H9 (cell line): ENCODE measurements at regions not wholly inside any gene's neighbourhood (a gene's known extent, or its start where the extent isn't known, plus 50 kb on each side); places are given as distances from the start of the nearest gene placed in this dataset.
A peak's percentile ranks its signal among the peaks of the same experiment; 100 is the strongest.

ENCODE experiments used
- DNase-seq: peaks from one replicate; pipeline ENCODE4 v3.0.0-alpha.2; 2017
- H2AFZ ChIP-seq: one replicate; pipeline ENCODE4 v1.6.1; 2013; ENCODE audit warnings: mild to moderate bottlenecking, low read length, control low read depth, moderate library complexity
- H2AK5ac ChIP-seq: 2 replicates; pipeline ENCODE4 v1.6.1; 2013; ENCODE audit warnings: low read length, control low read depth, mixed read lengths; ENCODE audit not compliant: insufficient read length
- H2BK120ac ChIP-seq: one replicate; pipeline ENCODE4 v1.6.1; 2013; ENCODE audit warnings: low read depth, mild to moderate bottlenecking, low read length, control low read depth, inconsistent platforms; ENCODE audit not compliant: poor library complexity, severe bottlenecking
- H2BK12ac ChIP-seq: 2 replicates; pipeline ENCODE4 v1.6.1; 2013; ENCODE audit warnings: low read length, control low read depth, mixed read lengths, low read depth; ENCODE audit not compliant: insufficient read length
- H2BK15ac ChIP-seq: 2 replicates; pipeline ENCODE4 v1.6.1; 2013; ENCODE audit warnings: low read depth, low read length, control low read depth
- H2BK20ac ChIP-seq: one replicate; pipeline ENCODE4 v1.6.1; 2013; ENCODE audit warnings: low read depth, mild to moderate bottlenecking, low read length, control low read depth, inconsistent platforms; ENCODE audit not compliant: poor library complexity, severe bottlenecking
- H2BK5ac ChIP-seq: 2 replicates; pipeline ENCODE4 v1.6.1; 2013; ENCODE audit warnings: low read length, control low read depth, mixed read lengths; ENCODE audit not compliant: insufficient read length
- H3K14ac ChIP-seq: 2 replicates; pipeline ENCODE4 v1.6.1; 2013; ENCODE audit warnings: low read length, control low read depth; ENCODE audit not compliant: insufficient read depth
- H3K18ac ChIP-seq: 2 replicates; pipeline ENCODE4 v1.6.1; 2013; ENCODE audit warnings: low read depth, mild to moderate bottlenecking, mixed read lengths, low read length, control low read depth; ENCODE audit not compliant: insufficient read length
- H3K23ac ChIP-seq: 2 replicates; pipeline ENCODE4 v1.6.1; 2013; ENCODE audit warnings: low read length, control low read depth, mixed read lengths, low read depth; ENCODE audit not compliant: insufficient read length
- H3K23me2 ChIP-seq: 2 replicates; pipeline ENCODE4 v1.6.1; 2013; ENCODE audit warnings: low read depth, mild to moderate bottlenecking, mixed read lengths, low read length, control low read depth; ENCODE audit not compliant: insufficient read length, poor library complexity, severe bottlenecking
- H3K27ac ChIP-seq: 2 replicates; pipeline ENCODE4 v1.5.1; 2013; ENCODE audit warnings: low read length, control low read depth, mixed read lengths, low read depth; ENCODE audit not compliant: insufficient read length
- H3K27me3 ChIP-seq: 2 replicates; pipeline ENCODE4 v1.6.1; 2013; ENCODE audit warnings: low read length, control low read depth, inconsistent platforms; ENCODE audit not compliant: insufficient read depth
- H3K4ac ChIP-seq: 2 replicates; pipeline ENCODE4 v1.6.1; 2013; ENCODE audit warnings: low read depth, mild to moderate bottlenecking, control low read depth, inconsistent platforms, low read length, moderate library complexity
- H3K4me1 ChIP-seq: 2 replicates; pipeline ENCODE4 v1.6.1; 2013; ENCODE audit warnings: low read length, control low read depth, inconsistent platforms; ENCODE audit not compliant: insufficient read depth
- H3K4me2 ChIP-seq: 2 replicates; pipeline ENCODE4 v1.6.1; 2013; ENCODE audit warnings: low read length, control low read depth, mixed read lengths; ENCODE audit not compliant: insufficient read length, insufficient read depth
- H3K56ac ChIP-seq: 2 replicates; pipeline ENCODE4 v1.6.1; 2013; ENCODE audit warnings: low read depth, mild to moderate bottlenecking, mixed read lengths, low read length, control low read depth; ENCODE audit not compliant: insufficient read length
- H3K79me1 ChIP-seq: 2 replicates; pipeline ENCODE4 v1.6.1; 2013; ENCODE audit warnings: low read depth, mild to moderate bottlenecking, moderate library complexity, low read length, control low read depth, inconsistent platforms; ENCODE audit not compliant: insufficient read depth, poor library complexity, severe bottlenecking
- H3K79me2 ChIP-seq: 2 replicates; pipeline ENCODE4 v1.6.1; 2013; ENCODE audit warnings: low read length, control low read depth, inconsistent platforms; ENCODE audit not compliant: insufficient read depth
- H3K9ac ChIP-seq: 2 replicates; pipeline ENCODE4 v1.6.1; 2013; ENCODE audit warnings: low read length, control low read depth, mixed read lengths; ENCODE audit not compliant: insufficient read length; ENCODE audit errors: extremely low read depth
- H3K9me3 ChIP-seq: one replicate; pipeline ENCODE4 v1.6.1; 2013; ENCODE audit warnings: low read depth, low read length, inconsistent platforms; ENCODE audit not compliant: control insufficient read depth
- H3T11ph ChIP-seq: one replicate; pipeline ENCODE4 v1.6.1; 2013; ENCODE audit warnings: mild to moderate bottlenecking, low read length, control low read depth, inconsistent platforms
- H4K20me1 ChIP-seq: one replicate; pipeline ENCODE4 v1.6.1; 2013; ENCODE audit not compliant: control insufficient read depth, insufficient read length, insufficient read depth
- H4K5ac ChIP-seq: 2 replicates; pipeline ENCODE4 v1.6.1; 2013; ENCODE audit warnings: low read depth, mild to moderate bottlenecking, mixed read lengths, low read length, control low read depth; ENCODE audit not compliant: insufficient read length
- H4K8ac ChIP-seq: replicated peaks from 2 replicates; pipeline ENCODE4 v1.6.1; 2013; ENCODE audit warnings: low read length, control low read depth, mixed read lengths, low read depth; ENCODE audit not compliant: insufficient read length
- H4K91ac ChIP-seq: 2 replicates; pipeline ENCODE4 v1.6.1; 2013; ENCODE audit warnings: low read depth, mild to moderate bottlenecking, moderate library complexity, mixed read lengths, low read length, control low read depth; ENCODE audit not compliant: insufficient read length
- H3K27ac Mint-ChIP-seq, 3 experiments: 2 replicates in 2 of 3; 3 replicates in 1 of 3; pipeline ENCODE4 v1.8.0; 2020 to 2021; ENCODE audit warnings: mixed read lengths in 3 of 3, mild to moderate bottlenecking in 1 of 3, moderate library complexity in 1 of 3
- H3K27me3 Mint-ChIP-seq: 2 replicates; pipeline ENCODE4 v1.8.0; 2021; ENCODE audit warnings: low read depth, mild to moderate bottlenecking, moderate library complexity, mixed read lengths
- H3K36me3 Mint-ChIP-seq, 3 experiments: 2 replicates in 2 of 3; 3 replicates in 1 of 3; pipeline ENCODE4 v1.8.0; 2020 to 2021; ENCODE audit warnings: low read depth in 3 of 3, mixed read lengths in 3 of 3; ENCODE audit not compliant: insufficient read depth in 1 of 3
- H3K4me1 Mint-ChIP-seq, 2 experiments: 2 replicates each; pipeline ENCODE4 v1.8.0; 2020; ENCODE audit warnings: mixed read lengths in 2 of 2
- H3K4me3 Mint-ChIP-seq, 2 experiments: 2 replicates in 1 of 2; 3 replicates in 1 of 2; pipeline ENCODE4 v1.8.0; 2020 to 2021; ENCODE audit warnings: mild to moderate bottlenecking in 2 of 2, mixed read lengths in 2 of 2, moderate library complexity in 1 of 2
- H3K9me3 Mint-ChIP-seq, 2 experiments: 2 replicates in 1 of 2; 3 replicates in 1 of 2; pipeline ENCODE4 v1.8.0; 2020; ENCODE audit warnings: mild to moderate bottlenecking in 2 of 2, mixed read lengths in 2 of 2, moderate library complexity in 1 of 2
- WGBS: extraction: QIAGEN DNeasy Blood & Tissue Kit; methylation state at CpG from one replicate; pipeline ENCODE4 v1.1.7; 2013; ENCODE audit warnings: missing lambda C conversion rate, low lambda C conversion rate, mixed read lengths; ENCODE audit not compliant: insufficient read length; ENCODE audit errors: extremely low coverage; 5-methylcytosine and 5-hydroxymethylcytosine counted together
- TF ChIP-seq, protein P1 (sequence below): fragments of 200-600 bp; sonication (generic); conservative IDR thresholded peaks from 3 replicates; pipeline ENCODE4 v1.8.0; 2021; ENCODE audit warnings: antibody characterized with exemption, mild to moderate bottlenecking

DNA sequence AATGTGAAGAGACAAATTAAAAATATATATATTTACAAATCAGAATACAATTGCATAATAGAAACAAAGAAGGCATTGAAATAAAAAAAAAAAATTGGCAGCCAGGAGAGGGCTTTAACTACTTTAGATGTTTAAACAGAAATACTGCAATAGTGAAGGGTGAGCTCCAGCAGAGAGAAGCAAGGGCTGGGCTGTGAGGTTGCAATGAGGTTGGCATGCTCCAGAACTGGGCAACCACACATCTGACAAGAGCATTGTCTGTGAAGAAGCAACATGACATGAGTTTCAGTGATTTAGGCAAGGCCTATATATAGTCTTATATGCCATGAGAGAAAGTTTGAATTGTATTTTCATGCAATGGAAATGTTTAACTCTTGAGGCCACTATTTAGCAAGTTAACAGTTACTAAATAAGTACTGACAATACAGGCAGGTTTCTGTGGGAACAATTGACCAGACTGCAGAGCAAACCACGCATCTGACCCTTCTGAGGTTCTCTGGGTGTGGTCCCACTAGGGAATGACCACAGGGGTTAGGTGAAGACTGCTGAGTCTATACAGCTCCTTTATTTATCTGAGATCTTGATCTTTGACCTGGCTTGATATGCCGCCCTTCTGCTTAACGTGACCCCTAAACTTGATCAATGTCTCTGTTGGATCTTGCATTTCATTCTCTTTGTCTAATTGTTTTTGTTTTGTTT, 354.2 kb upstream of the PIK3C3 start:
- H2BK120ac ChIP-seq: no peak overlapping the region
- no peaks in the 10 kb centered on the region for H3K9me3 ChIP-seq
- H4K20me1 ChIP-seq: no peaks in the 10 kb centered on the region
- no peak overlapping the region for H2BK12ac ChIP-seq
- H4K91ac ChIP-seq: no peak overlapping the region
- no peak overlapping the region for H3K56ac ChIP-seq
- H3K4me2 ChIP-seq: no peak overlapping the region
- H3K18ac ChIP-seq: no peak overlapping the region
- no CpG with 5 or more reads among the region's 3 CpGs for WGBS
- Mint-ChIP-seq H3K27ac (peak overlapping the region in 2 of 3 experiments; percentile 49 to 54; a peak in 3 of 7 replicates), H3K27me3 (no peaks in the 10 kb centered on the region), H3K36me3 (peaks cover 0 to 3% (median 0%) of the 10 kb centered on the region in 3 experiments; a peak in 1 of 7 replicates), H3K9me3 (no peaks in the 10 kb centered on the region; a peak in 1 of 5 replicates), H3K4me3 (no peak overlapping the region), H3K4me1 (peaks cover 9 to 10% of the 10 kb centered on the region in 2 experiments; a peak in 3 of 4 replicates)
- no peak overlapping the region for H3K9ac ChIP-seq
- no peak overlapping the region for H2BK20ac ChIP-seq
- no peak overlapping the region for H2AFZ ChIP-seq
- no peak overlapping the region for H3K23ac ChIP-seq
- H3K27ac ChIP-seq: no peak overlapping the region
- H3K4me1 ChIP-seq: no peaks in the 10 kb centered on the region
- TF ChIP-seq, protein P1, sequence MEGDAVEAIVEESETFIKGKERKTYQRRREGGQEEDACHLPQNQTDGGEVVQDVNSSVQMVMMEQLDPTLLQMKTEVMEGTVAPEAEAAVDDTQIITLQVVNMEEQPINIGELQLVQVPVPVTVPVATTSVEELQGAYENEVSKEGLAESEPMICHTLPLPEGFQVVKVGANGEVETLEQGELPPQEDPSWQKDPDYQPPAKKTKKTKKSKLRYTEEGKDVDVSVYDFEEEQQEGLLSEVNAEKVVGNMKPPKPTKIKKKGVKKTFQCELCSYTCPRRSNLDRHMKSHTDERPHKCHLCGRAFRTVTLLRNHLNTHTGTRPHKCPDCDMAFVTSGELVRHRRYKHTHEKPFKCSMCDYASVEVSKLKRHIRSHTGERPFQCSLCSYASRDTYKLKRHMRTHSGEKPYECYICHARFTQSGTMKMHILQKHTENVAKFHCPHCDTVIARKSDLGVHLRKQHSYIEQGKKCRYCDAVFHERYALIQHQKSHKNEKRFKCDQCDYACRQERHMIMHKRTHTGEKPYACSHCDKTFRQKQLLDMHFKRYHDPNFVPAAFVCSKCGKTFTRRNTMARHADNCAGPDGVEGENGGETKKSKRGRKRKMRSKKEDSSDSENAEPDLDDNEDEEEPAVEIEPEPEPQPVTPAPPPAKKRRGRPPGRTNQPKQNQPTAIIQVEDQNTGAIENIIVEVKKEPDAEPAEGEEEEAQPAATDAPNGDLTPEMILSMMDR: no peak
- no peak overlapping the region for H2AK5ac ChIP-seq
- no peaks in the 10 kb centered on the region for H3K27me3 ChIP-seq
- no peak overlapping the region for H3T11ph ChIP-seq
- H3K14ac ChIP-seq: no peak overlapping the region
- no peak overlapping the region for H4K5ac ChIP-seq
- H2BK5ac ChIP-seq: no peak overlapping the region
- H3K23me2 ChIP-seq: no peaks in the 10 kb centered on the region
- no peak overlapping the region for H4K8ac ChIP-seq
- H3K4ac ChIP-seq: no peak overlapping the region
- no peak overlapping the region for H2BK15ac ChIP-seq
- H3K79me1 ChIP-seq: no peaks in the 10 kb centered on the region
- DNase-seq: no peak
- H3K79me2 ChIP-seq: no peaks in the 10 kb centered on the region
